ENCODE measurements at regions not wholly inside any gene's neighbourhood (a gene's known extent, or its start where the extent isn't known, plus 50 kb on each side); places are given as distances from the start of the nearest gene placed in this dataset.

GRCh38 chr9:113646946-113647914, 183.7 kb downstream of the RGS3 start:
- no peak for DNase-seq (ENCODE audit: low spot score)
- intact Hi-C loops (cut with DNase I), result no loop called here

GRCh38 chr9:113648048-113648447, 184.5 kb downstream of the RGS3 start:
- no peak for DNase-seq (ENCODE audit: low spot score)
- intact Hi-C loops (cut with DNase I), result no loop called here

- no peak for DNase-seq (ENCODE audit: low spot score)
- intact Hi-C loops (cut with DNase I), result no loop called here
These were observed 185.1 kb downstream of the RGS3 start for GRCh38 chr9:113648586-113648985.

- peak; percentile 88 for DNase-seq (ENCODE audit: low spot score)
- intact Hi-C loops (cut with DNase I), result no loop called here
These were observed 185.5 kb downstream of the RGS3 start for GRCh38 chr9:113649054-113649453.

- no peak for DNase-seq (ENCODE audit: low spot score)
- intact Hi-C loops (cut with DNase I), result loop anchor here (10.0 kb wide), 1 partner anchor 125 kb away; no protein-coding TSS in a partner anchor
These were observed 186.3 kb downstream of the RGS3 start for GRCh38 chr9:113649855-113650206.

GRCh38 chr9:113650207-113651131, 186.9 kb downstream of the RGS3 start:
- intact Hi-C loops (cut with DNase I), result loop anchor here (10.0 kb wide), 1 partner anchor 126 kb away; no protein-coding TSS in a partner anchor
- DNase-seq (ENCODE audit: low spot score), result no peak

- no peak for DNase-seq (ENCODE audit: low spot score)
- intact Hi-C loops (cut with DNase I), result loop anchor here (10.0 kb wide), 1 partner anchor 127 kb away; no protein-coding TSS in a partner anchor
These were observed 188.4 kb downstream of the RGS3 start for GRCh38 chr9:113651896-113652295.

- intact Hi-C loops (cut with DNase I), result loop anchor here (10.0 kb wide), 1 partner anchor 128 kb away; no protein-coding TSS in a partner anchor
These were observed 189.0 kb downstream of the RGS3 start for GRCh38 chr9:113652355-113653152.

GRCh38 chr9:113653746-113654604, 190.4 kb downstream of the RGS3 start:
- intact Hi-C loops (cut with DNase I), result loop anchor here (2.0 to 10.0 kb wide), 2 partner anchors 33 to 129 kb away; no protein-coding TSS in a partner anchor
- no peak for DNase-seq (ENCODE audit: low spot score)

More at GRCh38 chr9:113652355-113653152, 189.0 kb downstream of the RGS3 start:
- no peak for DNase-seq (ENCODE audit: low spot score)

GRCh38 chr9:113654605-113655428, 191.3 kb downstream of the RGS3 start:
- intact Hi-C loops (cut with DNase I), result loop anchor here (1.0 to 10.0 kb wide), 6 partner anchors 34 to 348 kb away; partner anchors contain the start of gene ALAD
- no peak for DNase-seq (ENCODE audit: low spot score)

- no peak for DNase-seq (ENCODE audit: low spot score)
- intact Hi-C loops (cut with DNase I), result loop anchor here (5.0 to 10.0 kb wide), 3 partner anchors 132 to 350 kb away; partner anchors contain the start of gene ALAD
These were observed 193.5 kb downstream of the RGS3 start for GRCh38 chr9:113656771-113657670.

GRCh38 chr9:113657765-113658544, 194.4 kb downstream of the RGS3 start:
- intact Hi-C loops (cut with DNase I), result loop anchor here (2.0 to 10.0 kb wide), 4 partner anchors 133 to 383 kb away; partner anchors contain the start of genes ALAD, CDC26 and PRPF4
- peak; percentile 93 for DNase-seq (ENCODE audit: low spot score)

- intact Hi-C loops (cut with DNase I), result loop anchor here (2.0 to 10.0 kb wide), 4 partner anchors 134 to 384 kb away; partner anchors contain the start of genes ALAD, CDC26 and PRPF4
These were observed 195.0 kb downstream of the RGS3 start for GRCh38 chr9:113658545-113658895.

GRCh38 chr9:113659039-113659438, 195.5 kb downstream of the RGS3 start:
- intact Hi-C loops (cut with DNase I), result loop anchor here (2.0 to 10.0 kb wide), 4 partner anchors 134 to 384 kb away; partner anchors contain the start of genes ALAD, CDC26 and PRPF4
- DNase-seq (ENCODE audit: low spot score), result no peak

More at GRCh38 chr9:113658545-113658895, 195.0 kb downstream of the RGS3 start:
- DNase-seq (ENCODE audit: low spot score), result no peak

- DNase-seq (ENCODE audit: low spot score), result no peak
- intact Hi-C loops (cut with DNase I), result loop anchor here (2.0 to 10.0 kb wide), 4 partner anchors 135 to 385 kb away; partner anchors contain the start of genes ALAD, CDC26 and PRPF4
These were observed 196.2 kb downstream of the RGS3 start for GRCh38 chr9:113659740-113660139.

All from cardiac septum (tissue), 1 donor.